ENCODE measurements at regions not wholly inside any gene's neighbourhood (a gene's known extent, or its start where the extent isn't known, plus 50 kb on each side); places are given as distances from the start of the nearest gene placed in this dataset.
A peak's percentile ranks its signal among the peaks of the same experiment; 100 is the strongest.

GRCh38 chr21:19510653-19511052, 1107.1 kb upstream of the TMPRSS15 start:
- H3K27ac ChIP-seq = no peak overlapping the region
- TF ChIP-seq ZFX (IDR thresholded peaks at IDR 0.05) = no peak
- peak; percentile 30 for TF ChIP-seq CTCF (conservative IDR thresholded peaks at IDR 0.05)

GRCh38 chr21:19522381-19522780, 1118.8 kb upstream of the TMPRSS15 start:
- no peak overlapping the region for H3K27ac ChIP-seq
- TF ChIP-seq CTCF (conservative IDR thresholded peaks at IDR 0.05) = no peak
- TF ChIP-seq ZFX (IDR thresholded peaks at IDR 0.05) = no peak

- TF ChIP-seq CTCF (conservative IDR thresholded peaks at IDR 0.05) = no peak
- TF ChIP-seq ZFX (IDR thresholded peaks at IDR 0.05) = no peak
- H3K27ac ChIP-seq = no peak overlapping the region
Observed at GRCh38 chr21:19523061-19523460, 1119.5 kb upstream of the TMPRSS15 start.

GRCh38 chr21:19523746-19524145, 1120.2 kb upstream of the TMPRSS15 start:
- no peak overlapping the region for H3K27ac ChIP-seq
- TF ChIP-seq CTCF (conservative IDR thresholded peaks at IDR 0.05) (no peak), ZFX (IDR thresholded peaks at IDR 0.05) (no peak)

- no peak for TF ChIP-seq ZFX (IDR thresholded peaks at IDR 0.05)
- no peak for TF ChIP-seq CTCF (conservative IDR thresholded peaks at IDR 0.05)
- H3K27ac ChIP-seq = no peak overlapping the region
Observed at GRCh38 chr21:19529031-19529430, 1125.4 kb upstream of the TMPRSS15 start.

- TF ChIP-seq CTCF (conservative IDR thresholded peaks at IDR 0.05) = no peak
- TF ChIP-seq ZFX (IDR thresholded peaks at IDR 0.05) = no peak
- no peak overlapping the region for H3K27ac ChIP-seq
Observed at GRCh38 chr21:19535356-19535755, 1131.8 kb upstream of the TMPRSS15 start.

GRCh38 chr21:19537116-19537515, 1133.5 kb upstream of the TMPRSS15 start:
- no peak overlapping the region for H3K27ac ChIP-seq
- TF ChIP-seq CTCF (conservative IDR thresholded peaks at IDR 0.05) (no peak), ZFX (IDR thresholded peaks at IDR 0.05) (no peak)
